AG08396 (cell line): ENCODE measurements at regions not wholly inside any gene's neighbourhood (a gene's known extent, or its start where the extent isn't known, plus 50 kb on each side); places are given as distances from the start of the nearest gene placed in this dataset.

Experiments
- DNase-seq: peaks from one replicate; pipeline ENCODE4 v3.0.0; 2012; ENCODE audit warnings: low spot score, mixed read lengths

GRCh38 chr18:10284540-10285282 is 169.7 kb upstream of the APCDD1 start:
- no peak for DNase-seq

- DNase-seq = no peak
These were observed 169.2 kb upstream of the APCDD1 start for GRCh38 chr18:10285283-10285640.

- DNase-seq = no peak
These were observed 167.8 kb upstream of the APCDD1 start for GRCh38 chr18:10286580-10287150.

GRCh38 chr18:10289251-10289650 is 165.2 kb upstream of the APCDD1 start:
- DNase-seq = no peak

- DNase-seq = no peak
These were observed 164.3 kb upstream of the APCDD1 start for GRCh38 chr18:10289951-10290637.

- no peak for DNase-seq
These were observed 163.7 kb upstream of the APCDD1 start for GRCh38 chr18:10290638-10291235.

GRCh38 chr18:10291568-10291981 is 162.9 kb upstream of the APCDD1 start:
- DNase-seq = peak; percentile 24

GRCh38 chr18:10293966-10294365 is 160.5 kb upstream of the APCDD1 start:
- DNase-seq = no peak

- no peak for DNase-seq
These were observed 158.7 kb upstream of the APCDD1 start for GRCh38 chr18:10295751-10296150.

- no peak for DNase-seq
These were observed 157.9 kb upstream of the APCDD1 start for GRCh38 chr18:10296491-10296890.

GRCh38 chr18:10297086-10297485 is 157.3 kb upstream of the APCDD1 start:
- DNase-seq = no peak

- no peak for DNase-seq
These were observed 156.1 kb upstream of the APCDD1 start for GRCh38 chr18:10298346-10298745.

GRCh38 chr18:10299643-10300042 is 154.8 kb upstream of the APCDD1 start:
- no peak for DNase-seq

- no peak for DNase-seq
These were observed 153.7 kb upstream of the APCDD1 start for GRCh38 chr18:10300739-10301138.

- no peak for DNase-seq
These were observed 152.5 kb upstream of the APCDD1 start for GRCh38 chr18:10301831-10302483.

GRCh38 chr18:10303171-10303570 is 151.3 kb upstream of the APCDD1 start:
- DNase-seq = no peak

- DNase-seq = peak; percentile 42
These were observed 149.6 kb upstream of the APCDD1 start for GRCh38 chr18:10304853-10305252.

- no peak for DNase-seq
These were observed 147.7 kb upstream of the APCDD1 start for GRCh38 chr18:10306779-10307178.

- no peak for DNase-seq
These were observed 146.3 kb upstream of the APCDD1 start for GRCh38 chr18:10308154-10308553.

- no peak for DNase-seq
These were observed 143.8 kb upstream of the APCDD1 start for GRCh38 chr18:10310626-10311025.

GRCh38 chr18:10312326-10313015 is 142.0 kb upstream of the APCDD1 start:
- DNase-seq = peak; percentile 26

- no peak for DNase-seq
These were observed 141.5 kb upstream of the APCDD1 start for GRCh38 chr18:10313016-10313342.
